ENCODE measurements at regions not wholly inside any gene's neighbourhood (a gene's known extent, or its start where the extent isn't known, plus 50 kb on each side); places are given as distances from the start of the nearest gene placed in this dataset.
"Not testable (repeated sequence)": the region's sequence is repeated elsewhere in the genome, so short reads cannot be mapped to it uniquely, and the experiment has no call there.

DNA sequence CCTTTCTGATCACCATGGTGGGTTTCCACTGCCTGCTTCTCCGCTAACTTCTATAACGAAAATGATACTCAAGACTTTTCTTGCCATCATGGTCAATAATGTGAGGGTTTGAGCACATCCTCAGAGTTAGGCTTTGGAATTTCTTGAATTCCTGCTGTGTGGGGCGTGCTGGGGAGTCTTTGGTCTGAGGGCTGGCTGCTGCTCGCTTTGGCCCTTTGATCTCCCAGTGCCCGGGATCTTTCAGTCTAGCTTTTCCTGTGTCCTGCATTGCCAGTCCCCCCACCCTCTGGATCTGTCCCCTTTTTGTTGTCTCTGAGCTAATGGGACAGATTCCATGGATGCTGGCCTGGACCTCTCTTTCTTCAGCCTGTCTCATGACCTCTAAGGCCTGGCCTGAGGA, 182.6 kb downstream of the NPIPA7 start:
- not testable (repeated sequence) for DNase-seq (ENCODE audit: low spot score)

DNA sequence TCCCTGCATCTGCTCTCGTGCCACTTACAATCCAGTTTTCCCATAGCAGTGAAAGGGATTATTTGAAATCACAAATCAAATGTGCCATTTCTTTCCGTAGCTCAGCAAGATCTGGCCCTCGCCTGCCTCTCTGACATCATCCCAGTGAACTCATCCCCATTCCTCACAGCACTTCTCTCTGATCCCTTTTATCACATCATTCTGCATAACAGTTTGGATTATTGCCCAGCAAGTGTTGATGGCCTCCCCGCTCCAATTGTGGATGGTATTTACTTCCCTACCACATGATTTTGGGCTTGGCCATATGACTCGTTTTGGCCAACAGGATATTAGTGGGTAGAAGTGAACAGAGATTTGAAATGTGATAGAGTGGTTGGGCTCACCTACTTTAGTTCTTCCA, 185.0 kb downstream of the NPIPA7 start:
- DNase-seq (ENCODE audit: low spot score), result not testable (repeated sequence)

DNA sequence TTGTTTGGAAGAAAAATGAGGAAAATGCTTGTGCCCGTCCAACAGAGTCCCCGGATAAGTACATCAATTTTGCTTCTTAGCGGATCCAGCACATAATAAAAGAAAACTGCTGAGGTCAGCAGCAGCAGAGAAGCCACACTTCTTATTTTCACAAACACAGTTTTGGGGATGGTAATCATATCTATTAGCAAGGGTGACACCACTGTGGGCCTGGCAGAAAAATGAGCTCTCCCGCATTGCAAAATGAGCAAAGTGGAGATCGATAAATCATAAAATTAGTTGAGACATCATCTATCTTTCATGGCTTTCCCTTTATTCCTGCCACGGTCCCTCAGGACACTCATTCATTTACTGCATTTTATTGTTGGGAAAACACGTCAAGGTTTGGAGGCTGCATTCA, 186.4 kb downstream of the NPIPA7 start:
- DNase-seq (ENCODE audit: low spot score), result not testable (repeated sequence)

DNA sequence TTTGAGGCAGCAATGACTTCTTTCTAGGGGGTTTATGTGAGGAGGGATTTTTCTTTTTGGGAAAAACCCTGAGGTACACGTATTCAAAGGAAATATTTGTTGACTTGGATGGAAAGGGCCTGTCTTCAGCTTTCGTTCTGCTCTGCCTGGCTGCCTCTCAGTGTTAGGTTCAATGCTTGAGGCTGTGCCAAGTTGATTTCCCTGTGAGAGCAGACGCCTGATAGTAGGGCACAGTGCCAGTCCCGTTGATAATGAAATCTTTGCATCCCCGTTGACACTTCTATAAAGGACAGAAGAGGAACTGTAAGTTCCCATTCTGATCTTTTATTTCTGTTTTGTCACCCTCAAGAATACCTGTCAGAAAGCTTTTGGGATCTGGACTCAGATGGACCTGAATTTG, 191.1 kb downstream of the NPIPA7 start:
- not testable (repeated sequence) for DNase-seq (ENCODE audit: low spot score)

DNA sequence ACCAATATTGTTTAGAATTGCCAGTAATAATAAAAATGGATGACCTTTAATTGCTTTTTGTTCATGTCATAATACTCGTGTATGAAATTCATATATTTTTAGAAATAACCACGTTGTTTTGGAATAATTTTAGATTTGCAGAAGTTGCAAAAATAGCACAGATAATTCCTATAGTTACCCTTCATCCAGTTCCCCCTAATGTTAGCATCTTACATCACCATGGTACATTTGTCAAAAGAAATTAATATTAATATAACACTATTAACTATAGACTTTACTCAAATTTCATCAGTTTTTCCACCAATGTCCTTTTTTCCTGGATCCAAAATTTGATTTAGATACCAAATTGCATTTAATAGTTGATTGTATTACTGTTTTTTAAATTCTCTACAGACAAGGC, 191.9 kb downstream of the NPIPA7 start:
- not testable (repeated sequence) for DNase-seq (ENCODE audit: low spot score)

DNA sequence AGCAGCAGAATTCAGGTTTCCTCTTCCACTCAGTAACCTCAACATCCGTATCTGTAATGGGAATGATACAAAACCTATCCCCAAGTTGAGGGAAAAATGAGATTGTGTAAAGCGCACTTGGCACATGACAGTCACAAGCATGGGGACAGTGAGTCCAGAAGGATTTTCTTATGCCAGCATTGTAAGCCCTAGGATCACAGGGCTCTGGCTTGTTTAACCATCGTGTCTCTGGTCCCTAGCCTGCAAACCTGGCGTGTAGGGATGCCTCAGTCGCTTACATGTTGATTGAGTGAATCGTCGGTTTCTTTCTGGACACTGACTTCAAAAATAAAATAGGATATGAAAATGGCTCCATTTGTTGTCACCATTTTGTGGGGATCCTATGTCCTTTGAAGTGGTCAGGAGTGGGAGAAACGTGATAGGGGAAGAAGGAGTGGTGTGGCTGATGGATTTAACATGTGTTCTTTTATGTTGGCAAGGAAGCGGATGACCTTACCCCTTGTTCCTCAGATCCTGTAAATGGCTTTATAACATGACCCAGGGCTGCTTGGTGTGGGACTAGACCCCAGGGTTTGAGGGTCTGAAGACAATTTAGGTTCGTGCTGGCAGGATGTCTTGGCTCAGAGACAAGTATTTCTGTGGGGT, 193.3 kb downstream of the NPIPA7 start:
- DNase-seq (ENCODE audit: low spot score), result not testable (repeated sequence)

DNA sequence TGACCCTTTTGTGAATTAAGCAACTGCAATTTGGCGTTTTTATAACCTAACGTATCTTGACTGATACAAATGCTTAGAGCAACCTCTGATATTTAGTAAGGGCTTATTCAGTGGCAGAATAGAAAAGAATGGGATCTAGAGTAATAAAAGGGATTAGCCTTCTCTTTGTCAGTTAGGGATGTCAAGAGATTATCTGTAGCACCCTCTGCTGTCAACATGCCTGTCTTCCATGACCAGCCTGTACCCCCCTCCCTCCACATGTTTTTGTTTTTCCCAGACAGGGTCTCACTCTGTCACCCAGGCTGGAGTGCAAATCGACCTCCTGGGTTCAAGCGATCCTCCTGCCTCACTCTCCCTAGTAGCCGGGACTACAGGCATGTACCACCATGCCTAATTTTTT, 198.1 kb downstream of the NPIPA7 start:
- not testable (repeated sequence) for DNase-seq (ENCODE audit: low spot score)

DNA sequence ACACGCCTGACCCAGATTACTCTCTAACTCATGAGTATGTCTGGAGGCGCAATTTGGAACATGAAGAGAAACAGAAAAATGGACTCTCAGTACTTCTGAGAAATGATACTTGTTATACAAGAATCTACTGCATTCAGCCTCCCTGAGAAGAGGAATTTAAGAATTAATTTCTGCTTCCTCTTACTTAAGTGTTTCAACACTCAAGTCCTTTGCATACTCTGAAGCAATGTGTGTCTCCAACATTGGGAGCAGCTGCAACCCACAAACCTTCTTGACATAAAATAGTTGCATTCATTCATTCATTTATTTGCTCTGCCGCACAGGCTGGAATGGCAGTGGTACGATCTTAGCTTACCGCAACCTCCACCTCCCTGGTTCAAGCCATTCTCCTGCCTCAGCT, 199.8 kb downstream of the NPIPA7 start:
- no peak for DNase-seq (ENCODE audit: low spot score)

DNA sequence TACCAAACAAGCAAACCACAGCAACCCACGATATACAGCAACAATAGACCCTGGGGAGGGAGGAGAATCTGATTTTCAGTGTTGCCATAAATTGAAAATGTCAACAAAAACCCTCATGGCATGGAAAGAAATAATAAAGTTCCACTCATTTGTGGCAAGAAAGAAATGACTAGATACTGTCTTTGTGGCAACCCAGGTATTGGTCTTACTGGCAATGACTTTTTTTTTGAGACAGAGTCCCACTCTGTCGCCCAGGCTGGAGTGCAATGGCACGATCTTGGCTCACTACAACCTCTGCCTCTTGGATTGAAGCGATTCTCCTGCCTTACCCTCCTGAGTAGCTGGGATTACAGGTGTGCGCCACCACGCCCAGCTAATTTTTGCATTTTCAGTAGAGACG, 204.0 kb downstream of the NPIPA7 start:
- DNase-seq (ENCODE audit: low spot score), result not testable (repeated sequence)

DNA sequence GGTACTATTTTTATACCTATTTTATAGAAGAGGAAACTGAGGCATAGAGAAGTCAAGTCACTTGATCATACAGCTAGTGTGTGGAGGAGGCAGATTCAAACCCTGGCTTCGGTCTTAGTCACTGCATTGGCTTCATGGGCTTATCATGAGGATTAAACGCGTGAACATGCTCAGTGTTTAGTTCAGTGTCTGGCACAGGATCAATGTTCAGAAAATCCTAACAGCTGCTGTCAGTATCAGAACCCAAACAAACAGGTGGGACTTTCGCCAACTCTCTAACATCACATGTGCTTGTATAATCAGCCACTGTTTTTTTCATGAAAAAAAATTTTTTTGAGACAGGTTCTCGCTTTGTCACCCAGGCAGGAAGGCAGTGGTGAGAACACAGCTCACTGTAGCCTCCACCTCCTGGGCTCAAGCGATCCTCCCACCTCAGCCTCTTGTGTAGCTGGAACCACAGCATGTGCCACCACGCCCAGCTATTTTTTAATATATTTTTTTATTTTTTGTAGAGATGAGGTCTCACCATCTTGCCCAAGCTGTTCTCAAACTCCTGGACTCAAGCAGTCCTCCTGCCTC, 207.2 kb downstream of the NPIPA7 start:
- DNase-seq (ENCODE audit: low spot score), result not testable (repeated sequence)

DNA sequence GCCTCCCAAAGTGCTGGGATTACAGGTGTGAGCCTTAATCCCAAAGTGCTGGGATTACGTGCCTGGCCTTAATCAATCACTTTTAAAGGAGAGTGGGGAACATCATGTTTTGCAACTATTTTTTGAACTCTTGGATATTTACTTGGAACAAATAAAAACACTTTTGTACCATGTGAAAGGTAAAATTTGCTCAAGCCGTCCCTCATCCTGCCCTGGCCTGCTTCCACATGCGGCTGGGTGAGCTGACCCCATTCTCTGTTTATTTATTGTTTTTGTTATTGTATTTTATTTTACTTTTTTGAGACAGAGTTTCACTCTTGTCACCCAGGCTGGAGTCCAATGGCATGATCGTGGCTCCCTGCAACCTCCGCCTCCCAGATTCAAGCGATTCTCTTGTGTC, 208.0 kb downstream of the NPIPA7 start:
- DNase-seq (ENCODE audit: low spot score), result not testable (repeated sequence)

DNA sequence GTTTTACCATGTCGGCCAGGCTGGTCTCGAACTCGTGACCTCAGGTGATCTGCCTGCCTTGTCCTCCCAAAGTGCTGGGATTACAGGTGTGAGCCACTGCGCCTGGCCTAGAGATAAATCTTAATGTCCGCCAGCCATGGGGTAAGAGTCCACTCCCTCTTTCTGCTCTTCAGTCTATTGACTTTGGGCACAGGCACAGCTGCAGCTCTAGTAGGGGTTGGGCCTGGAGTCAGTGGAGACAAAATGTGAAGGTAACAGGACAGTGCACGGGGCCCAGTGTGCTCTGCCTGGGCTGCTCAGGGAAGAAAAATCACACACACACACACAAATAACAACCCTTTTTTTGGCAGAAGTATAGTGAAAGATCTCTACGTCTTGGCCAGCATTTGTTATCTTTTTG, 209.5 kb downstream of the NPIPA7 start:
- not testable (repeated sequence) for DNase-seq (ENCODE audit: low spot score)

DNA sequence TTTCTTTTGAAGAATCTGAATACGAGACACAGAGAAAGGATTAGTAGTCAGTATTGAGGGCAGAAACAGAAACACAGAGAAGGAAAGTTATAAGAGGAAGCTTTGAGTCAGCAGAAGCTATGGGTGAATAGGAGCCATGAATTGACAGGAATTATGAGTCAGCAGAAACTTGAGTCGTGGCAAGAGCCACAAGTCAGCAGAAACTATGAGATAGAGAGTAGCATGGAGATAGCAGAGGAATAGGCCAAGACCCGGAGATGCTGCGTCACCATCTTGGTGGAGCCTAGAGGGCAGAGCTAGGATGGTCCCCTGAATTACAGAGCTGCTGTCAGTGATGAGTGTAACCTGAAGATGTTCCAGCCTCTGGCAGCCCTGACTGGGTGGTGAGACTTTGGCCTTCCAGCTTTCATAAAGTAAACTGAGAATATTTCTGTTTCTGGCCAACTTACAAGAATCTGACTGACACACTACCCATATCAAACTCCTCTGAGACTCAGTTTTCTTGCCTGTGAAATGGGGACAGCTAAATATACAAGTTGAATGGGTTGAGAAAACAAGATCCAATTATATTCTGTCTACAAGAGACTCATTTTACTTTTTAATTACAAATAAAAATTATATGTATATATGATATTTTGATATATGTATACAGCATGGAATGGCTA, 211.8 kb downstream of the NPIPA7 start:
- not testable (repeated sequence) for DNase-seq (ENCODE audit: low spot score)

DNA sequence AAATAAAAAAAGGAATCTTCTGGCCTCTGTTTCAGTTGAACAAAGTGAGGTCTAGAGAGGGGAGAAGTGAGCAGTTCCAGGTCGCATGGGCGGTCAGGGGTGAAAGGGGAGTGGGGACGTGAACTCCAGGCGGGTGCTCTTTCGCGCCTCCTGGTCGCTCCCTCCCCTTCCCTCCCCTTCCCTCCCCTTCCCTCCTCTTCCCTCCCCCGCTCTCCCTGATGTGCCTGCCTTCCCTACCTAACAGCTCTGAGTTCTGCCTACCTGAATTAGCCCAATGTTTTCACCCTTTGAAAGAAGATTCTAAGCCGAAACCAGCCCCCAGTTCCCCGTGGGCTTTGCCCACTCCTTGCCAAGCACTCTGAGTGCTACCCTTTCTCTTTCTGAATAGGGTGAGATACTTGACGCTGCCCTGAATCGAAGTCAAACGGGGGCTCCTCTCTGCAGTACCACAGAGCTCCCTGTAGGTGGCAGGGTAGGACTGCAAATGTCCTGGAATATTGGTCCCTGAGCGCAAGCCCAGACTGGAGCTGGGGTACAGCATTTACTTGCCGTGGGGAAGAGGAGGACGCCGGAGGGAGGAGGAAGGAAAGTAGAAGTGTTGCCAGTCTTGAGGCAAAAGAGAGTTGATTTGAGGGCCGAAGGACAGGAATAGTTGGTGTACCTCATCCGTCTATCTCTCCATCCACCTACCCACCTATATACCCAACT, 214.4 kb downstream of the NPIPA7 start:
- DNase-seq (ENCODE audit: low spot score), result not testable (repeated sequence)

DNA sequence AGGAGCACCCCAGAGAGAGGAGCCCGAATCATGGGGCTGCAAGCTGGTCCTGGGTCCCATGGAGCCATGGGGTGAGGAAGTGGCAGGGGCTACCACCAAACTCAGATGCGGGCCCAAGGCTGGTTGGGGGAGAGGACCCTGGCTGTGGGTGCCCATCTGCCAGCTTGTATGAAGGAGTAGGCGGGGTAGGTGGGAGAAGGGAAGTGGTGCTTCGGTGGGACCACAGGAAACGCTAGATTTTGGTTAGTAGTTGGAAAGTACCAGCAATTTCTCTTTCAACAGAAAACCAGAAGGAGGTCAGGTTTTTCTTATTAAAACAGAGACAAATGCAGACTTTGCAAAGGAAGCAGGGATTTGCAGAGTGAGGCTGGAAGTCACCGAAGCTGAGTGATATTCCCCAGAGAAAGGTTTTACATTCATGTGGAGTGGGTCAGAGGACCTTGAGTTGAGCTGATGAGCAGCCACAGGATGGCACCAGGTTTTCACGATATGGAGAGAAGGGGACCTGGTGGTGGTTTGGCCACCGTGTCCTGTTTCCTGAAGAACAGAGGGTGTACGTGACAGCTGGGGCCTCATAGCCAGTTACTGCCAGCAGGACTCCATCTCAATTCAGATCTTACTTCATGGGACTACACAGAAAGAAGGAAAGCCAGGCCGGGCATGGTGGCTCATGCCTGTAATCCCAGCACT, 216.2 kb downstream of the NPIPA7 start:
- DNase-seq (ENCODE audit: low spot score), result not testable (repeated sequence)

DNA sequence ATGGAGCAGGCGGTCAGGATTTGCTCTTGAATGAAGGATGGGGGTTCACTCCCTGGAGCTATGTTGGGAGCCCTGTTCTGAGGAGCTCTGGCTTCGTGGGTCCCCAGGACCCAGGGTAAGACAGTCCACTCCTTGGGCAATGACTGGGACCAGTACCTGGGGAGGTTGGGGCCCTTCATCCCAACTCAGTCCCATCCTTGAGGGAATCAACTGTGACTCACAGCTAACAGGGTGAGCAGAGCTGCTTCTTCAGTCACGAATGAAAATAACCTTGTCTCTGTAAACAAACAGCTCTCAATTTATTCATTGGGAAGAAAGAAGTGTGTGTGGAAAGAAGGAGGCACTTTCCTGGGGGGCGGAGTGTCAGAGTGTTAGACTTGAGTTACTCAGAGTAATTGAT, 222.3 kb downstream of the NPIPA7 start:
- not testable (repeated sequence) for DNase-seq (ENCODE audit: low spot score)

DNA sequence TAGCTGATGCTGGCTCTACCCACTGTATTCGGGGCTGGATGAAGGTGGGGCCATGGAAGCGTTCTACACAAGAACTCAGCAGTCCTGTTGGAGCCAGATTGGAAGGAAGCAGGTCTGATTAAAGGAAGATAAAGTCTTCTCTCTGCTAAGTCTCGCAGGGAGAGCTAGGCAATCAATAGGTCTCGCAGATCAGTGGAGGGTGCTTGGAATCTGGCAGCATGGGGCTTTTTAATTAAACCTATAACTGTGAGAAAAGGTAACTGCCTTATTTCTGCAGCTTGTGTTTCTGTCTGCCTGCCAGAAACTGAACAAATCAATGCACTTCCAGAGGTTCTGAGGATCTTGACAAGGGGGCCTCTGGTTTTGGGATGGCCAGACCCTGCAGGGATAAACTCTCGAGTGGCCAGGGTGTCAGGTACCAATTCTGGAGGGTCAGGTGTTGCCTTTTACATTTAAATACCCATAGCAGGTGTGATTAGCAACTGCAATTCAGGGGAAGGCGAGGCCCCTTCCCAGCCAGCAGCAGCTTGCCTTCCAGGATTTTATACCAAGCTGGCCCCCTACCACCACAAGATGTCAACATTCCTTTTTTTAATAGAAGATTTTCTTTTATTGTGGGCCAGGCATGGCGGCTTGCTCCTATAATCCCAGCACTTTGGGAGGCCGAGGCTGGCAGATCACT, 228.6 kb downstream of the NPIPA7 start:
- DNase-seq (ENCODE audit: low spot score), result not testable (repeated sequence)

DNA sequence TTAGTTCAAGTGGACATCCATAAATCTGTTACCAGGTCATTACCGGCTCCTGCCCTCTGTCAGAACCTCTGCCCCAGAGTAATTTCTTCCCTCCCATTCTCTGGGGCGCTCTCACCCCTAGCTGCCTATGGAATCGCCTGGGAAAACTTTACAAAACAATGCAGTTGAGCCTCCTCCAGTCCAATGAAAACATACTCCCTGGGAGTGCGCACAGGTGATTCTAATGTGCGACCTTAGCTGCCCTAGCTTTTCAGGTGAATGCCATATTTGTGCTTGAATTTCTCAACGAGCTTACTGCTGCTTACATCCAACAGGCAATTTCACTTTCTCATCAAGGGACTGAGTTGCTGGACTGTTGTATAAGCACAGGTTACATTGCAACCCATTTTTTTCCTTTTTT, 230.7 kb downstream of the NPIPA7 start:
- not testable (repeated sequence) for DNase-seq (ENCODE audit: low spot score)

DNA sequence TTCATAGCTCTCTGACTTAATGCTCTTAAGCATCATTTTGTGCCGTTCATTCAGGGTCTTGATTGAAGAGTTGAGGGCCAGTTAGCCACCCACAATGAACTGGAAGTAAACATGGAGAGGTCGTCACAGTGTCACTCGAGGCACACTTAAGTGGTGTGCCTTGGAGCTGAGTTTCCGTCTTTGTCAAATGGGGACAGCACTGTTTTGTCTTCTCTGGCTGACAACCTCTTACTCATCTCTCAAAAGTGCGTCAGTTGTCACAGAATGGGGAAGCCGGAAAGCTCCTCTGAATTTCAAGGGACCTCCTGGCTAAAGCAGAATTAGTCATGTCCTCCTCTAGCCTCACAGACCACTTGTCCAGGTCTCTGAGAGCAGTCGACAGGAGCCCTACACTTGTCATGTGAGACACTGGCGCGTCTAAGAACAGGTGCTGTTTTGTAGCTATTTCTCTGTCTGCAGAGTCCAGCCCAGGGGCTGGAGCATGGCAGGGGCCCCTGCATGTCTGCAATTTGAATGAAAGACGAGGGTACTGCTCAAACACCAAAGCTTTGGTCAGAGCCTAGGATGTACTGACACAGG, 231.5 kb downstream of the NPIPA7 start:
- DNase-seq (ENCODE audit: low spot score), result not testable (repeated sequence)

DNA sequence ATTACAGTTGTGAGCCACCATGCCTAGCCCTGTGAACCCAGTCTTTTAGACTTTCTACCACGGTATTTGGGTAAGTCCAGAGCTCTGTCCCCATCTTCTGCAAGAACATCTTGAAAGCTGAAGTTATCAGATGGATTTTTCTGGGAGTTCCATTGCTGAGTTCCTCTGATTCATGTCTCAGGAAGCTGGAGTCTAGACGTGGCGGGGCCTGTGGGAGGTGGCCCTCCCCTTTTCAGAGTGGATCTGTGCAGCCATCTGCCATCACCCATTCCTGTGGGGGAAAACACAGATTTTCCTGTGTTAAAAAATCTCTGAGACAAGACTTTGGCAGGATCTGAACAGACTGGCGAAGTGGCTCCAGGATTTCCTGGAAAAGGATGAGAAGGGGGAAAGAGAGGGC, 234.3 kb downstream of the NPIPA7 start:
- DNase-seq (ENCODE audit: low spot score), result not testable (repeated sequence)

DNA sequence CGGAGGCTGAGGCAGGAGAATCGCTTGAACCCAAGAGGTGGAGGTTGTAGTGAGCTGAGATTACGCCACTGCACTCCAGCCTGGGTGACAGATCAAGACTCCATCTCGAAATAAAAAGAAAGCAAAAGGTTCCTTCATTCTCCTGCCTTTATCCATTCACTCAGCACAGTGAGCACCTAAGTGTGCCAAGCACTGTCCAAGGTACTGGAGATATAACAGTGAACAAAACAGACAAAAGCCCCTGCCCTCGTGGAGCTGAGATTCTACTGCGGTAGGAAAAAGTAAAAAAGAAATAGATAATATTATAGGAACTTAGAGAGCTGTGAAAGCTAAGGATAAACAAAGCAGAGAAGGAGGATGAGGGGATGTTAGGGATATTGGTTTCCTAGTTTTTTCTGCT, 235.5 kb downstream of the NPIPA7 start:
- DNase-seq (ENCODE audit: low spot score), result not testable (repeated sequence)

Measured in H4 (cell line).